H9 (cell line): ENCODE measurements at regions not wholly inside any gene's neighbourhood (a gene's known extent, or its start where the extent isn't known, plus 50 kb on each side); places are given as distances from the start of the nearest gene placed in this dataset.

ENCODE experiments used
- DNase-seq: peaks from one replicate; pipeline ENCODE4 v3.0.0-alpha.2; 2017
- H2AFZ ChIP-seq: one replicate; pipeline ENCODE4 v1.6.1; 2013; ENCODE audit warnings: mild to moderate bottlenecking, low read length, control low read depth, moderate library complexity
- H2AK5ac ChIP-seq: 2 replicates; pipeline ENCODE4 v1.6.1; 2013; ENCODE audit warnings: low read length, control low read depth, mixed read lengths; ENCODE audit not compliant: insufficient read length
- H2BK120ac ChIP-seq: one replicate; pipeline ENCODE4 v1.6.1; 2013; ENCODE audit warnings: low read depth, mild to moderate bottlenecking, low read length, control low read depth, inconsistent platforms; ENCODE audit not compliant: poor library complexity, severe bottlenecking
- H2BK12ac ChIP-seq: 2 replicates; pipeline ENCODE4 v1.6.1; 2013; ENCODE audit warnings: low read length, control low read depth, mixed read lengths, low read depth; ENCODE audit not compliant: insufficient read length
- H2BK15ac ChIP-seq: 2 replicates; pipeline ENCODE4 v1.6.1; 2013; ENCODE audit warnings: low read depth, low read length, control low read depth
- H2BK20ac ChIP-seq: one replicate; pipeline ENCODE4 v1.6.1; 2013; ENCODE audit warnings: low read depth, mild to moderate bottlenecking, low read length, control low read depth, inconsistent platforms; ENCODE audit not compliant: poor library complexity, severe bottlenecking
- H2BK5ac ChIP-seq: 2 replicates; pipeline ENCODE4 v1.6.1; 2013; ENCODE audit warnings: low read length, control low read depth, mixed read lengths; ENCODE audit not compliant: insufficient read length
- H3K14ac ChIP-seq: 2 replicates; pipeline ENCODE4 v1.6.1; 2013; ENCODE audit warnings: low read length, control low read depth; ENCODE audit not compliant: insufficient read depth
- H3K18ac ChIP-seq: 2 replicates; pipeline ENCODE4 v1.6.1; 2013; ENCODE audit warnings: low read depth, mild to moderate bottlenecking, mixed read lengths, low read length, control low read depth; ENCODE audit not compliant: insufficient read length
- H3K23ac ChIP-seq: 2 replicates; pipeline ENCODE4 v1.6.1; 2013; ENCODE audit warnings: low read length, control low read depth, mixed read lengths, low read depth; ENCODE audit not compliant: insufficient read length
- H3K23me2 ChIP-seq: 2 replicates; pipeline ENCODE4 v1.6.1; 2013; ENCODE audit warnings: low read depth, mild to moderate bottlenecking, mixed read lengths, low read length, control low read depth; ENCODE audit not compliant: insufficient read length, poor library complexity, severe bottlenecking
- H3K27ac ChIP-seq: 2 replicates; pipeline ENCODE4 v1.5.1; 2013; ENCODE audit warnings: low read length, control low read depth, mixed read lengths, low read depth; ENCODE audit not compliant: insufficient read length
- H3K27me3 ChIP-seq: 2 replicates; pipeline ENCODE4 v1.6.1; 2013; ENCODE audit warnings: low read length, control low read depth, inconsistent platforms; ENCODE audit not compliant: insufficient read depth
- H3K4ac ChIP-seq: 2 replicates; pipeline ENCODE4 v1.6.1; 2013; ENCODE audit warnings: low read depth, mild to moderate bottlenecking, control low read depth, inconsistent platforms, low read length, moderate library complexity
- H3K4me1 ChIP-seq: 2 replicates; pipeline ENCODE4 v1.6.1; 2013; ENCODE audit warnings: low read length, control low read depth, inconsistent platforms; ENCODE audit not compliant: insufficient read depth
- H3K4me2 ChIP-seq: 2 replicates; pipeline ENCODE4 v1.6.1; 2013; ENCODE audit warnings: low read length, control low read depth, mixed read lengths; ENCODE audit not compliant: insufficient read length, insufficient read depth
- H3K56ac ChIP-seq: 2 replicates; pipeline ENCODE4 v1.6.1; 2013; ENCODE audit warnings: low read depth, mild to moderate bottlenecking, mixed read lengths, low read length, control low read depth; ENCODE audit not compliant: insufficient read length
- H3K79me1 ChIP-seq: 2 replicates; pipeline ENCODE4 v1.6.1; 2013; ENCODE audit warnings: low read depth, mild to moderate bottlenecking, moderate library complexity, low read length, control low read depth, inconsistent platforms; ENCODE audit not compliant: insufficient read depth, poor library complexity, severe bottlenecking
- H3K79me2 ChIP-seq: 2 replicates; pipeline ENCODE4 v1.6.1; 2013; ENCODE audit warnings: low read length, control low read depth, inconsistent platforms; ENCODE audit not compliant: insufficient read depth
- H3K9ac ChIP-seq: 2 replicates; pipeline ENCODE4 v1.6.1; 2013; ENCODE audit warnings: low read length, control low read depth, mixed read lengths; ENCODE audit not compliant: insufficient read length; ENCODE audit errors: extremely low read depth
- H3K9me3 ChIP-seq: one replicate; pipeline ENCODE4 v1.6.1; 2013; ENCODE audit warnings: low read depth, low read length, inconsistent platforms; ENCODE audit not compliant: control insufficient read depth
- H3T11ph ChIP-seq: one replicate; pipeline ENCODE4 v1.6.1; 2013; ENCODE audit warnings: mild to moderate bottlenecking, low read length, control low read depth, inconsistent platforms
- H4K20me1 ChIP-seq: one replicate; pipeline ENCODE4 v1.6.1; 2013; ENCODE audit not compliant: control insufficient read depth, insufficient read length, insufficient read depth
- H4K5ac ChIP-seq: 2 replicates; pipeline ENCODE4 v1.6.1; 2013; ENCODE audit warnings: low read depth, mild to moderate bottlenecking, mixed read lengths, low read length, control low read depth; ENCODE audit not compliant: insufficient read length
- H4K8ac ChIP-seq: replicated peaks from 2 replicates; pipeline ENCODE4 v1.6.1; 2013; ENCODE audit warnings: low read length, control low read depth, mixed read lengths, low read depth; ENCODE audit not compliant: insufficient read length
- H4K91ac ChIP-seq: 2 replicates; pipeline ENCODE4 v1.6.1; 2013; ENCODE audit warnings: low read depth, mild to moderate bottlenecking, moderate library complexity, mixed read lengths, low read length, control low read depth; ENCODE audit not compliant: insufficient read length
- H3K27ac Mint-ChIP-seq, 3 experiments: 2 replicates in 2 of 3; 3 replicates in 1 of 3; pipeline ENCODE4 v1.8.0; 2020 to 2021; ENCODE audit warnings: mixed read lengths in 3 of 3, mild to moderate bottlenecking in 1 of 3, moderate library complexity in 1 of 3
- H3K27me3 Mint-ChIP-seq: 2 replicates; pipeline ENCODE4 v1.8.0; 2021; ENCODE audit warnings: low read depth, mild to moderate bottlenecking, moderate library complexity, mixed read lengths
- H3K36me3 Mint-ChIP-seq, 3 experiments: 2 replicates in 2 of 3; 3 replicates in 1 of 3; pipeline ENCODE4 v1.8.0; 2020 to 2021; ENCODE audit warnings: low read depth in 3 of 3, mixed read lengths in 3 of 3; ENCODE audit not compliant: insufficient read depth in 1 of 3
- H3K4me1 Mint-ChIP-seq, 2 experiments: 2 replicates each; pipeline ENCODE4 v1.8.0; 2020; ENCODE audit warnings: mixed read lengths in 2 of 2
- H3K4me3 Mint-ChIP-seq, 2 experiments: 2 replicates in 1 of 2; 3 replicates in 1 of 2; pipeline ENCODE4 v1.8.0; 2020 to 2021; ENCODE audit warnings: mild to moderate bottlenecking in 2 of 2, mixed read lengths in 2 of 2, moderate library complexity in 1 of 2
- H3K9me3 Mint-ChIP-seq, 2 experiments: 2 replicates in 1 of 2; 3 replicates in 1 of 2; pipeline ENCODE4 v1.8.0; 2020; ENCODE audit warnings: mild to moderate bottlenecking in 2 of 2, mixed read lengths in 2 of 2, moderate library complexity in 1 of 2
- CTCF ChIP-seq: fragments of 200-600 bp; sonication (generic); conservative IDR thresholded peaks from 3 replicates; pipeline ENCODE4 v1.8.0; 2021; ENCODE audit warnings: antibody characterized with exemption, mild to moderate bottlenecking
- WGBS: extraction: QIAGEN DNeasy Blood & Tissue Kit; methylation state at CpG from one replicate; pipeline ENCODE4 v1.1.7; 2013; ENCODE audit warnings: missing lambda C conversion rate, low lambda C conversion rate, mixed read lengths; ENCODE audit not compliant: insufficient read length; ENCODE audit errors: extremely low coverage; 5-methylcytosine and 5-hydroxymethylcytosine counted together

GRCh38 chr9:758146-758545, 83.4 kb upstream of the DMRT1 start:
- Histone ChIP-seq H2BK12ac (no peak overlapping the region), H3K18ac (no peak overlapping the region), H3K9ac (no peak overlapping the region), H2BK20ac (no peak overlapping the region), H3K4me1 (no peaks in the 10 kb centered on the region), H3K4me2 (no peak overlapping the region), H2AK5ac (no peak overlapping the region), H3K4ac (no peak overlapping the region), H3K79me2 (no peaks in the 10 kb centered on the region), H2BK15ac (no peak overlapping the region), H3K14ac (no peak overlapping the region), H3K79me1 (no peaks in the 10 kb centered on the region), H3K27ac (no peak overlapping the region), H4K20me1 (no peaks in the 10 kb centered on the region), H4K5ac (no peak overlapping the region), H3K27me3 (no peaks in the 10 kb centered on the region), H4K8ac (no peak overlapping the region), H3T11ph (no peak overlapping the region), H3K56ac (no peak overlapping the region), H3K23ac (no peak overlapping the region), H3K9me3 (no peaks in the 10 kb centered on the region), H2BK5ac (no peak overlapping the region), H3K23me2 (no peaks in the 10 kb centered on the region), H2AFZ (no peak overlapping the region), H4K91ac (no peak overlapping the region), H2BK120ac (no peak overlapping the region)
- peak overlapping the region in 1 of 3 experiments; percentile 53; a peak in 1 of 7 replicates for H3K27ac Mint-ChIP-seq
- H3K4me3 Mint-ChIP-seq: no peak overlapping the region
- WGBS: no CpG with 5 or more reads among the region's 5 CpGs
- peaks cover 0 to 3% of the 10 kb centered on the region in 2 experiments; a peak in 3 of 5 replicates for H3K9me3 Mint-ChIP-seq
- peaks cover 4 to 10% of the 10 kb centered on the region in 2 experiments; a peak in 3 of 4 replicates for H3K4me1 Mint-ChIP-seq
- DNase-seq: no peak
- no peaks in the 10 kb centered on the region for H3K36me3 Mint-ChIP-seq
- no peak for TF ChIP-seq CTCF
- H3K27me3 Mint-ChIP-seq: peaks cover 3% of the 10 kb centered on the region
